PC-3 (cell line): ENCODE measurements at regions not wholly inside any gene's neighbourhood (a gene's known extent, or its start where the extent isn't known, plus 50 kb on each side); places are given as distances from the start of the nearest gene placed in this dataset.

Experiments used
- CTCF ChIP-seq: fragments of 300-600 bp; sonication (generic); conservative IDR thresholded peaks from 2 replicates; pipeline ENCODE4 v1.5.1; 2017; ENCODE audit warnings: antibody characterized with exemption, low read depth, mild to moderate bottlenecking, low read length
- EZH2 ChIP-seq: fragments of 300-600 bp; sonication (generic); IDR thresholded peaks from one replicate; pipeline ENCODE4 v1.6.1; 2017; ENCODE audit warnings: antibody characterized with exemption, mild to moderate bottlenecking, low read length; ENCODE audit not compliant: unreplicated experiment

- TF ChIP-seq CTCF (no peak), EZH2 (no peak)
Measured at GRCh38 chr20:22821081-22821727, 213.9 kb upstream of the SSTR4 start.
